A673 (cell line): ENCODE measurements at regions not wholly inside any gene's neighbourhood (a gene's known extent, or its start where the extent isn't known, plus 50 kb on each side); places are given as distances from the start of the nearest gene placed in this dataset.

Source experiments
- BruUV-seq: library from RNA; stranded (reverse); fragments of 400-500 nt; replicated peaks from 2 replicates; lab custom pipeline; 2021; lab: Mats Ljungman, UMichigan
- CTCF ChIA-PET: fragments of 300-600 bp; sonication (Branson Sonifier 250); formaldehyde crosslinking; loops from one replicate; lab custom pipeline; 2022; ENCODE audit warnings: antibody characterized with exemption; lab: Charles Lee
- POLR2A ChIA-PET: fragments of 300-600 bp; sonication (Branson Sonifier 250); formaldehyde crosslinking; loops from one replicate; lab custom pipeline; 2022; ENCODE audit warnings: antibody characterized with exemption; ENCODE audit not compliant: low non-redundant PET; lab: Charles Lee
- DNase-seq: peaks from one replicate; pipeline ENCODE4 v3.0.0-alpha.2; 2015; ENCODE audit warnings: low spot score
- H3K27ac ChIP-seq: fragments of 200-600 bp; sonication (generic); 2 replicates; pipeline ENCODE4 v1.5.1; 2016; ENCODE audit warnings: mixed run types, low read depth, mild to moderate bottlenecking, mixed read lengths, antibody characterized with exemption, low read length; ENCODE audit not compliant: poor library complexity, severe bottlenecking
- H3K27me3 ChIP-seq: fragments of 200-600 bp; sonication (generic); replicated peaks from 2 replicates; pipeline ENCODE4 v1.6.1; 2017; ENCODE audit warnings: mixed run types, low read depth, mild to moderate bottlenecking, mixed read lengths, antibody characterized with exemption, low read length; ENCODE audit not compliant: insufficient read depth, poor library complexity
- H3K36me3 ChIP-seq: fragments of 200-600 bp; sonication (generic); 2 replicates; pipeline ENCODE4 v1.6.1; 2016; ENCODE audit warnings: mixed run types, mild to moderate bottlenecking, mixed read lengths, antibody characterized with exemption, low read length; ENCODE audit not compliant: insufficient read depth, poor library complexity, severe bottlenecking
- H3K4me1 ChIP-seq: fragments of 200-600 bp; sonication (generic); 2 replicates; pipeline ENCODE4 v1.6.1; 2017; ENCODE audit warnings: mixed run types, mild to moderate bottlenecking, mixed read lengths, antibody characterized with exemption, low read length; ENCODE audit not compliant: insufficient read depth, poor library complexity, severe bottlenecking
- H3K4me3 ChIP-seq: fragments of 200-600 bp; sonication (generic); 2 replicates; pipeline ENCODE4 v1.5.1; 2016; ENCODE audit warnings: low read depth, mixed run types, mild to moderate bottlenecking, mixed read lengths, low read length; ENCODE audit not compliant: poor library complexity, severe bottlenecking
- H3K9me3 ChIP-seq: fragments of 200-600 bp; sonication (generic); 2 replicates; pipeline ENCODE4 v1.6.1; 2016; ENCODE audit warnings: mixed run types, low read depth, mild to moderate bottlenecking, mixed read lengths, antibody characterized with exemption, low read length; ENCODE audit not compliant: poor library complexity, severe bottlenecking
- CTCF ChIP-seq: fragments of 300-800, 200-600 bp; sonication (generic); conservative IDR thresholded peaks from 2 replicates; pipeline ENCODE4 v1.5.1; 2017; ENCODE audit warnings: low read depth, mild to moderate bottlenecking, antibody characterized with exemption, low read length, moderate library complexity, mixed read lengths
- EZH2 ChIP-seq: fragments of 200-600 bp; sonication (generic); IDR thresholded peaks from 2 replicates; pipeline ENCODE4 v1.6.1; 2017; ENCODE audit warnings: borderline replicate concordance, low read depth, mild to moderate bottlenecking, mixed read lengths, antibody characterized with exemption, low read length; ENCODE audit not compliant: poor library complexity, severe bottlenecking
- intact Hi-C: fragments of 100-400 bp; cut with micrococcal nuclease; formaldehyde crosslinking; loops from one replicate; pipeline ENCODE4 v1.10.0; 2022; ENCODE audit not compliant: unreplicated experiment

- intact Hi-C loops: no loop called here
- CTCF ChIA-PET: no interaction called here
- DNase-seq: no peak
- H3K4me1 ChIP-seq: no peaks in the 10 kb centered on the region
- no peaks in the 10 kb centered on the region for H3K36me3 ChIP-seq
- H3K27me3 ChIP-seq: no peaks in the 10 kb centered on the region
- no TSS peak for BruUV-seq
- POLR2A ChIA-PET: no interaction called here
- TF ChIP-seq CTCF (no peak), EZH2 (no peak)
- H3K27ac ChIP-seq: no peak overlapping the region
- H3K9me3 ChIP-seq: no peaks in the 10 kb centered on the region
- H3K4me3 ChIP-seq: no peak overlapping the region
Observed at GRCh38 chr4:127174201-127174600, 458.6 kb upstream of the INTU start.

- no peaks in the 10 kb centered on the region for H3K4me1 ChIP-seq
- H3K9me3 ChIP-seq: no peaks in the 10 kb centered on the region
- no peak overlapping the region for H3K4me3 ChIP-seq
- intact Hi-C loops: no loop called here
- H3K36me3 ChIP-seq: no peaks in the 10 kb centered on the region
- TF ChIP-seq EZH2 (no peak), CTCF (no peak)
- DNase-seq: no peak
- POLR2A ChIA-PET: no interaction called here
- BruUV-seq: no TSS peak
- H3K27me3 ChIP-seq: no peaks in the 10 kb centered on the region
- CTCF ChIA-PET: no interaction called here
- H3K27ac ChIP-seq: no peak overlapping the region
Observed at GRCh38 chr4:127174616-127175015, 458.1 kb upstream of the INTU start.

GRCh38 chr4:127179256-127180087 is 453.3 kb upstream of the INTU start:
- BruUV-seq: no TSS peak
- no peaks in the 10 kb centered on the region for H3K9me3 ChIP-seq
- no peaks in the 10 kb centered on the region for H3K27me3 ChIP-seq
- H3K4me1 ChIP-seq: no peaks in the 10 kb centered on the region
- no peak overlapping the region for H3K27ac ChIP-seq
- no peak for TF ChIP-seq EZH2
- TF ChIP-seq CTCF: no peak
- no peak overlapping the region for H3K4me3 ChIP-seq
- intact Hi-C loops: no loop called here
- ChIA-PET CTCF (no interaction called here), POLR2A (no interaction called here)
- no peaks in the 10 kb centered on the region for H3K36me3 ChIP-seq
- no peak for DNase-seq
